K562 (cell line): ENCODE measurements at regions not wholly inside any gene's neighbourhood (a gene's known extent, or its start where the extent isn't known, plus 50 kb on each side); places are given as distances from the start of the nearest gene placed in this dataset.

Source experiments
- DIDO1 ChIP-seq: fragments of 450-650 bp; IDR thresholded peaks from 2 replicates; pipeline ENCODE4 v1.6.1; 2016; ENCODE audit warnings: low read depth, missing biosample characterization, missing genetic modification characterization
- MEF2A ChIP-seq: IDR thresholded peaks from 2 replicates; pipeline ENCODE4 v1.6.1; 2011; ENCODE audit warnings: low read depth, mild to moderate bottlenecking, low read length, moderate library complexity; ENCODE audit not compliant: control insufficient read depth
- RBM39 ChIP-seq: fragments of 200-400 bp; formaldehyde crosslinking; optimal IDR thresholded peaks from 2 replicates; pipeline ENCODE3; 2018; ENCODE audit warnings: low read depth, low read length
- STAT5A ChIP-seq: IDR thresholded peaks from 2 replicates; pipeline ENCODE4 v1.6.1; 2012; ENCODE audit warnings: low read length, inconsistent platforms, borderline replicate concordance
- TFAP4 ChIP-seq: sonication (generic); formaldehyde crosslinking; IDR thresholded peaks from 2 replicates; pipeline ENCODE4 v1.8.0; 2022; ENCODE audit warnings: missing genetic modification reagents, mild to moderate bottlenecking, moderate library complexity, borderline replicate concordance
- ZBTB1 ChIP-seq: sonication (generic); formaldehyde crosslinking; IDR thresholded peaks from 2 replicates; pipeline ENCODE4 v1.8.1; 2023; ENCODE audit warnings: missing genetic modification reagents, low read depth, mild to moderate bottlenecking, borderline replicate concordance
- ZFPM2 ChIP-seq: fragments of 250-450 bp; sonication (Bioruptor Pico); IDR thresholded peaks from 2 replicates; pipeline ENCODE4 v1.5.1; 2022; ENCODE audit warnings: mild to moderate bottlenecking
- ZNF407 ChIP-seq: fragments of 450-650 bp; IDR thresholded peaks from 2 replicates; pipeline ENCODE4 v1.6.1; 2016; ENCODE audit warnings: low read depth
- ZNF431 ChIP-seq: sonication (generic); formaldehyde crosslinking; IDR thresholded peaks from 2 replicates; pipeline ENCODE4 v1.8.0; 2022; ENCODE audit warnings: mild to moderate bottlenecking, missing genetic modification reagents

GRCh38 chr10:25758041-25758457, 176.0 kb upstream of the MYO3A start (continued):
- TF ChIP-seq ZNF407 (no peak), RBM39 (no peak), ZBTB1 (CRISPR knock-in tag) (no peak), DIDO1 (tag) (no peak), TFAP4 (no peak), ZFPM2 (CRISPR knock-in tag) (no peak), ZNF431 (CRISPR knock-in tag) (no peak), MEF2A (no peak), STAT5A (no peak)
